Activated CD4-positive, alpha-beta T cell treated with anti-CD3 and anti-CD28 coated beads, Interleukin-2, amount 50 U/mL, for 1 hour (primary cell): ENCODE measurements at regions not wholly inside any gene's neighbourhood (a gene's known extent, or its start where the extent isn't known, plus 50 kb on each side); places are given as distances from the start of the nearest gene placed in this dataset.

Experiments used
- DNase-seq: peaks from one replicate; pipeline ENCODE4 v3.0.0-alpha.2; 2020

DNA sequence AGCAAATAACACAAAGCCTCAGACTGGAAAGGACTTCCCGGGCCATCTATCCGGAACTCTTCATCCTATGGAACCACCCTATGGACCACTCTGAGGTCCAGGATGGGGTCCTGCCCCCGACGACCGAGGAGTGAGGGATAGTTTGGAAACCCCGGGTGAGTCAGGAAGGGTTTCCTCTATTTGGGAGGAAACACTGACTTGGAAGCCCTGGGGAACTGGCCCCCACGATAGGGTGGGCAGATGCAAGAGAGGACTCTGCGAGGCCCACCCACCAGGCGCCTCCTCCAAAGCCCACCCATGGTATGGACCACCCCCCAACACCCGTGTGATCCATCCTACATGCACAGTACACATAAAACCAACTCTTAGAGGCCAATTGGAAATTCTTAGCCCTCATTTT, 69.4 kb downstream of the CPN2 start:
- DNase-seq = no peak

DNA sequence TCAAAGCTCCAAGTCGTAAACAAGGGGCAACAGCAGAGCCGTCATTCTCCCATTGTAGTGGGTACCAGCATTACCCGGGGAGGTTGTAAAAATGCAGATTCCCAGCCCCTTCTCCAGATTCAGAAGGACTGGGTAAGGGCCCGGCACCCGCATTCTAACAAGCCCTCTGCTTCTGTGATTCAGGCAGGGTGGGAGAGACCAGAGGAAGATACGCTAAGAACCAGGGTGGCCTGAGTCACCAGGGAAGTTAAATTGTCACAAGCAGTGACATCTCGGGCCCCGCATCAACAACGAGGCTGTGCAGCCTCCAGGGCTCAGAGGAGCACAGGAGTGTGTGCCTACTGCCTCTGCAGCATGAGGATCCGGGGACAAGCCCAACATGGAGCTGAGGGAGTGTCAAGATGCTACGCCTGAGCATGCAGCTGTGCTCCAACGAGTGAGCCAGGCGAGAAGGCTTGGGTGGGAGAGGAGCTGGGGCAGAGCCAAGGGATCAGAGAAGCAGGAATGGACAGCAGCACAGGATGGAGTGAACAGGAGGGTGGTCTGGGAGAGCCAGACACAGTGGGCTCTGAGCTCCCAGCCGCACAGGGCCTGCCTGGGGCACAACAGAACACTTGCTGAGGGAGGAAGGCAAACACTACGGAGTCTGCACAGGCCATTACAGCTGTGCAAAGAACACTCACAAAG, 68.5 kb downstream of the CPN2 start:
- no peak for DNase-seq

DNA sequence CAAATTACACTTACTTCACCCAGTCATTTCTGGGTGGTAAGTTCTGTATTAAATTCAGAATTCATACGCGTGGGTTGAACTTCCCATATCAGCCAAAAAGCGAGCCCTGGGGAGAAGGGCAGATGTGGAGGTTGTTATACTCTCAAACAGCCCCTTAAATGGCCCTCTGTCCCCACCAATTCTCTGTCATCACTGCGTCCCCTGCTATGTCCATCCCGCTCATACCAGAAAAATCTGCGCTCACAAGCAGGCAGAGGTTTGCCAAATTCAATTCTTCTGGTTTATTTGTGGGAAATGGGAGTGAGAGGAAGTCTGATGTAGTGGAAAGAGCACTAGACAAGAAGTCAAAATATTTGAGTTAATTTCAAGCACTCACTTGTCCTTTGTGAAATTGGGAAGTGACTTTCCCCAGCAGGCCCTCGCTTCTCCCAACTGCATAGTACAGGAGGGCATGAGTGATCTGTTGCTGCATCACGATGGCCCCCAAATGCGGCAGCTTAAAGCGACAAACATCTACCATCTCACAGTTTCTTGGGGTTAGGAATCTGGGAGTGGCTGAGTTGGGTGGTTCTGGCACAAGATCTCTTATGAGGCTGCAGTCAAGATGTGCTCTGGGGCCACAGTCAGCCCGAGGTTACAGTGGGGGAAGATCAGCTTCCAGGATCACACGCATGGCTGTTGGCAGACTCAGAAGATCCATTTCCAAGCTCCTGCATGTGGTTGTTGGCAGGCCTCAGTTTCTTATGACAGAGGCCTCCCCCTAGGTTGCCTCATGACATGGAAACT, 67.7 kb downstream of the CPN2 start:
- no peak for DNase-seq

DNA sequence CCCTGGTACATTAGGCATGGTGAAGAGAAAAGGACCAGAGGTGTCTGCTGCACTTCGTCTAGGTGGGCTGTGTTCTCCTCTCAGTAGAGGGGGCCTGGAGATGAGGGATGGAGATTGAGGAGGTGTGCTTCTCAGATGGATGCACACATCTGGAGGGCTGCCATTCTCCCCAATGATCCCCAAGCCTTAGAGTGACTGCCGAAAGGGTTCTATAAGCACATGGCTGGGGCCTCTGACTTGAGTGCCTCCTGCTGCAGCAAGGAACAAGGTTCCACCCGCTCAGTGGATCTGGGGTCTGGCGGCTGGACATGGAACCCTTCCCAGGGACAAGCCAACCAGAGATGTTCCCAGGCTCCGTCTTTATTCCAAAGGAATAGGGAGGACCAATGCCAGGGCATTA, 66.8 kb downstream of the CPN2 start:
- no peak for DNase-seq

DNA sequence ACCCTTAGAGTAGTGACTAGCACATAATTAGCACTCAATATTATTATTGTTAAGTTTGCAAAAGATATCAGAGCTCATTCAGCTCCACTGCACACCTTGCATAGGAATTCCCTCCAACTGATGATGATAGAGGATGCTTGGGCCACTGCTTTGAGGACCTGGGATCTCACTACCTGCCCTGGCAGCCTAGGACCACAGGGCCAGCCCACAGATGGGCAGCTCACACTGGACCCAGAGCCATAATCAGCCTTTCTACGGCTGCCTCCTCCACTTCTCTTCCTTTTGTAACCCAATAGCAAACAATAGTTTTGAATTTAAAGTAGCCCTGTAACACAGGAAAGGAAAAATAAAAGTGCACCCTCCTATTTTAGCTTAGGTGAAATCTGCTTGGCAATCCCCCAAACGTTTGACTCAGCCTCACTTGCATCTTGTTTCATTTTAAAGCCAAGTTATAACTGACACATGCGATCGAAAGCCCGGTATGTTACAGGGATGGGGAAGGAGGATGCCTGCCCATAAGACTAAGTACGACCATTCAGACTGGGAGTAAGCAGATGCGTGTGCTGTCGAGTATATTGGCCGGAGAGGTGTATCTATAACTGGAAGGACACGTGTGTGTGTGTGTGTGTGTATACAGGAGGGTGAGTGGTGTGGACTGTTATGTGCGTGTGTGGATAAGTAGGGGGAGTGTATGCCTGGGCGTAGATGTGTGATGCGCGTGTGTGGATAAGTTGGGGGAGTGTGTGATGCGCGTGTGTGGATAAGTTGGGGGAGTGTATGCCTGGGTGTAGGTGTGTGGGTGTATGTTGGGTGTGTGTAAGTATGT, 65.9 kb downstream of the CPN2 start:
- DNase-seq = no peak

DNA sequence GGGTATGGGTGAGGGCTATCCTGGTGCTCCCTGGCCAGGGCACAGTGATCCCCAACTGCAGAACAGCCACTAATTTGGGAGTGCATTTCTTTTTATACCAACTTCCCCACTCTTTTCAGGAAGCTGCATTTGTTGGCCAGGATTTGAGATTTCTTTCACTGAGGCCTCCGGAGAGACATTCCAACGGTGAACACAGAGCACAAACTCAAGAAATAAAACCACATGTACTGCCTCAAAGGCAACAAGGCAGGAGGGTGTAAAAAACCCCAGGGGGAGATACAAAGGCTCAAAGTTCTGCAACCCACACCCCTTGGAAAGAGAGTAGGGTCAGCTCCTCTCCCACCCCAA, 65.3 kb downstream of the CPN2 start:
- no peak for DNase-seq

DNA sequence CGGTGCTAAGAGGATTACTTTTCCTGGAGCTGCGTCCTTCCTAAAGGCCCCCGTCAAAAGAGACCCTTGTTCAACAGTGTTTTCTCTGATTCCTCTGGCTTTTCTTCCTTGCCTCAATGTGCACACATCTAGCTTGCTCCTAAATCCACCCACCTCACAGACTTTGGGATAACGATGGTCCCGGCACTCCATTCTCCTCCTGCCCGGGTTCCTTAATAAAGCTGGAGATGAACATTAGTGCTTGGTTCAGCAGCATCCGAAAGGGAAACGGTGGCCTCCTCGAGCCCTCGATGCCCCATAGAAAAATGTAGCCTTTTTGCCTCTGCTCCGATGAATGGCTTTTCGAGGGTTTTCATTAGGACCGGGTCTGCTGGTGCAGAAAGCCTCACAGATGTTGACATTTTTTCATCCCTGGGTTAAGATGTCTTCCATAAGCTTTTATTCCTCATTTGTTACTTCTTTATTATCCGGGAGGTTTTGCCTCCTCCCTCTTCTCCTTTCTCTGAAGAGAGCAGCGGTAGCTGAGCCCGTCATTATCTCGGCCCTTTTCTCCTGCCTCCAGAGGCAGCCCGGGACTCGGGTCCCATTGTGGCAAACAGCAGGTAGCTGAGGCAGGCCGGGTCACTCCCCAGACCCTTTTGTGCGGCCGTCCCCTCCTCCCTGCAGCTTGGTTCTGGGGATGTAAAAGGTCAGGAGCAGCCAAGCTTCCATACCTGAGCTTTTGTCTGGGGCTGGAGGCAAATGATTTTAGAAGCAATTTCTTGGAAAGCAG, 64.6 kb downstream of the CPN2 start:
- no peak for DNase-seq

DNA sequence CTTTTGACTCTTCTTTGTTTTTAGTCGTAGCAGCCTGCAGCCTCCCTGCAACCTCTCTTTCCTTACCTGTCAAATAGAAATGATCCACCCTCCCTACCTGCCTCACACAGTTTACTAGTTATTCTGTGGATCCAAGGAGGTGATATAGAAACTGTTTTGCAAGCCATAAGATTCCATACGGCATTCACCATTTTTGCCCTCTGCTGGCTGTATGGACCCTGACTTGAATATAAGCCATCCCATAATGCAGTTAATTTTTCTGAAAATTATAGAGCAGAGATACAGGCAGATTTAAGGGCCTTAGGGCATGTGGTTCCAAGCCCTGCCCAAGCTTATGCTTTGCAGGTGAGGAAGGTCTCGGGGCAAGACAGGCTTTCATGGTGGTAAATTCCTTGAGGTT, 63.8 kb downstream of the CPN2 start:
- DNase-seq = no peak

DNA sequence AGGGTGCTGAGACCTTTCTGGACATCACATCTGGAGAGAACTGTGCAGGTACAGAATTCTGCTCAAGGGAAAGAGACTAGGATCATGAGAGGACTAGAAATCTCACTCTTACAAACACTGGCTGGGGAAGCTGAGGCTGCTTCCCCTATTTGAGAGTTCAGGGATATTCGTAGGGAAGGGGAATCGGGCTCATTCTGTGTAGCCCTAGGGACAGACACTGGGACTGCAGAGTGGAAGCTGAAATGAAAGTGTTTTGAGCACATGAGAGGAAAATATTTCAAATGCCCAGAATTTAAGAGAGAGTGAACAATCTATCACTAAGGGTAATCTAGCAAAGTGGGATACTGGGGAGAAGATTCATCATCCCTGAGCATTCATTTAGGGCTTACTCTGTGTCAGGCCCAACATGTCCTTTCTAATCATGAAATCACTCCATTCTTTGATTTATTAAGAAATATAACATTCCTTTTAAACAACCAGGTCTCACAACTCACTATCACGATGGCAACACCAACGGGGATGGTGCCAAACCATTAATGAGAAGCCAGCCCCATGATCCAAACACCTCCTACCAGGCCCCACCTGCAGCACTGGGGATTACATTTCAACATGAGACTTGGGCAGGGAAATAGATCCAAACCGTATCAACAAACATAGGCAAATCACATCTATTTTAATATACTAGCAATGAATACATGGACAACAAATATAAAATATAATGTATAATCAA, 63.0 kb downstream of the CPN2 start:
- no peak for DNase-seq
